Body of pancreas (tissue), 4 donors: ENCODE measurements at regions not wholly inside any gene's neighbourhood (a gene's known extent, or its start where the extent isn't known, plus 50 kb on each side); places are given as distances from the start of the nearest gene placed in this dataset.

Experiments
- POLR2A ChIP-seq, 3 donors: fragments of 450-650 bp; IDR thresholded peaks; one replicate each; pipeline ENCODE4 v1.6.1; 2016; ENCODE audit warnings: antibody characterized with exemption in 3 of 3, mild to moderate bottlenecking in 2 of 3
- TF ChIP-seq, protein P1 (sequence below), 7 experiments: fragments of 450-650 bp in 4 of 7; fragments of 200-600 bp in 3 of 7; sonication (generic) in 3 of 7; IDR thresholded peaks; one replicate each; pipeline ENCODE4 v1.5.1; 2016 to 2019; ENCODE audit warnings: antibody characterized with exemption in 7 of 7

DNA sequence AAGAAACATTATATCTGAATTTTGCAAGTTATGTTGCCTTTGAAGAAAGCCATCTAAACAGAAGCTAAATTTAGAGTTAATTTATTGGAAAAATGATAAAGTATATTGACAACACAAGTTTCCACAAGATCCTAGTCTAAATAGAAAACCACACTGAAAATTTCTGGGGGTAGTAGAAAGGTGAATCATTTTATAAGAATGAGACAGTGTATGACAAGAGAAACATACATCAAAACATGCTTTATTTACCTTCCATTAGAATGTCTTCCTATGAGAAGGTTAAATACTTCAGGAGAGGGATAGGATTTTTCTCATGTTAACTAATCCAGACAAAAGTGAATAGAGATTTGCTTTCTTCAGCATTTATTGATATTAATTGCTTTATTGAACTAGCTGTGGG, 1389.8 kb upstream of the ZEB2 start:
- TF ChIP-seq, protein P1, sequence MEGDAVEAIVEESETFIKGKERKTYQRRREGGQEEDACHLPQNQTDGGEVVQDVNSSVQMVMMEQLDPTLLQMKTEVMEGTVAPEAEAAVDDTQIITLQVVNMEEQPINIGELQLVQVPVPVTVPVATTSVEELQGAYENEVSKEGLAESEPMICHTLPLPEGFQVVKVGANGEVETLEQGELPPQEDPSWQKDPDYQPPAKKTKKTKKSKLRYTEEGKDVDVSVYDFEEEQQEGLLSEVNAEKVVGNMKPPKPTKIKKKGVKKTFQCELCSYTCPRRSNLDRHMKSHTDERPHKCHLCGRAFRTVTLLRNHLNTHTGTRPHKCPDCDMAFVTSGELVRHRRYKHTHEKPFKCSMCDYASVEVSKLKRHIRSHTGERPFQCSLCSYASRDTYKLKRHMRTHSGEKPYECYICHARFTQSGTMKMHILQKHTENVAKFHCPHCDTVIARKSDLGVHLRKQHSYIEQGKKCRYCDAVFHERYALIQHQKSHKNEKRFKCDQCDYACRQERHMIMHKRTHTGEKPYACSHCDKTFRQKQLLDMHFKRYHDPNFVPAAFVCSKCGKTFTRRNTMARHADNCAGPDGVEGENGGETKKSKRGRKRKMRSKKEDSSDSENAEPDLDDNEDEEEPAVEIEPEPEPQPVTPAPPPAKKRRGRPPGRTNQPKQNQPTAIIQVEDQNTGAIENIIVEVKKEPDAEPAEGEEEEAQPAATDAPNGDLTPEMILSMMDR (IDR thresholded peaks at IDR 0.05), result no peak
- no peak for TF ChIP-seq POLR2A (IDR thresholded peaks at IDR 0.05)
